Panc1 (cell line): ENCODE measurements at regions not wholly inside any gene's neighbourhood (a gene's known extent, or its start where the extent isn't known, plus 50 kb on each side); places are given as distances from the start of the nearest gene placed in this dataset.

ENCODE experiments used
- CTCF ChIP-seq: fragments of 450-650 bp; IDR thresholded peaks from 2 replicates; pipeline ENCODE4 v1.5.1; 2017; ENCODE audit warnings: mild to moderate bottlenecking
- POLR2AphosphoS5 ChIP-seq: IDR thresholded peaks from 2 replicates; pipeline ENCODE4 v1.6.1; 2012; ENCODE audit warnings: mild to moderate bottlenecking, low read depth, low read length, moderate library complexity
- REST ChIP-seq, 2 experiments: IDR thresholded peaks; 2 replicates each; pipeline ENCODE4 v1.6.1; 2011 to 2012; ENCODE audit warnings: low read depth in 2 of 2, control low read depth in 1 of 2, low read length in 1 of 2, mild to moderate bottlenecking in 1 of 2, moderate library complexity in 1 of 2; ENCODE audit not compliant: insufficient read depth in 1 of 2
- SIN3A ChIP-seq: IDR thresholded peaks from 2 replicates; pipeline ENCODE4 v1.6.1; 2012; ENCODE audit warnings: low read depth, mild to moderate bottlenecking, low read length, moderate library complexity, borderline replicate concordance; ENCODE audit not compliant: insufficient read depth
- TCF7L2 ChIP-seq: IDR thresholded peaks from 2 replicates; pipeline ENCODE4 v1.6.1; 2011; ENCODE audit warnings: mild to moderate bottlenecking, low read depth, low read length, inconsistent platforms

- no peak for TF ChIP-seq CTCF
- TF ChIP-seq SIN3A: no peak
- TF ChIP-seq POLR2AphosphoS5: no peak
- no peak for TF ChIP-seq REST (IDR thresholded peaks at IDR 0.05; ENCODE audit: insufficient read depth in 1 of 2, low read depth in 2 of 2, low read length in 1 of 2)
- no peak for TF ChIP-seq TCF7L2
These were observed 1453.3 kb upstream of the TENM3 start for GRCh38 chr4:180789929-180790328.
